Astrocyte (in vitro differentiated cells and primary cell): ENCODE measurements at regions not wholly inside any gene's neighbourhood (a gene's known extent, or its start where the extent isn't known, plus 50 kb on each side); places are given as distances from the start of the nearest gene placed in this dataset.

Experiments used
- DNase-seq: peaks from one replicate; pipeline ENCODE4 v3.0.0-alpha.2; 2010; ENCODE audit warnings: low read depth
- FAIRE-seq: peaks from 2 replicates; lab custom pipeline; 2011; peaks lifted over from hg19 to GRCh38; lab: Jason Lieb, UNC
- H2AFZ ChIP-seq: 2 replicates; pipeline ENCODE4 v1.6.0; 2012; ENCODE audit warnings: low read depth, low read length, inconsistent platforms
- H3K27ac ChIP-seq: 2 replicates; pipeline ENCODE4 v1.5.1; 2011; ENCODE audit warnings: low read depth, low read length, inconsistent platforms
- H3K27me3 ChIP-seq: 2 replicates; pipeline ENCODE4 v1.6.0; 2011; ENCODE audit warnings: low read length, inconsistent platforms; ENCODE audit not compliant: insufficient read depth
- H3K36me3 ChIP-seq: 2 replicates; pipeline ENCODE4 v1.5.1; 2011; ENCODE audit warnings: low read length, inconsistent platforms; ENCODE audit not compliant: insufficient read depth
- H3K4me1 ChIP-seq: 2 replicates; pipeline ENCODE4 v1.5.1; 2011; ENCODE audit warnings: low read length, inconsistent platforms; ENCODE audit not compliant: insufficient read depth
- H3K4me2 ChIP-seq: 2 replicates; pipeline ENCODE4 v1.6.0; 2012; ENCODE audit warnings: low read length, inconsistent platforms
- H3K4me3 ChIP-seq: 2 replicates; pipeline ENCODE4 v1.5.1; 2011; ENCODE audit warnings: low read depth, mild to moderate bottlenecking, low read length, inconsistent platforms; ENCODE audit not compliant: insufficient read depth
- H3K79me2 ChIP-seq: 2 replicates; pipeline ENCODE4 v1.6.0; 2012; ENCODE audit warnings: mild to moderate bottlenecking, low read length, inconsistent platforms; ENCODE audit not compliant: insufficient read depth
- H3K9ac ChIP-seq: 2 replicates; pipeline ENCODE4 v1.6.0; 2012; ENCODE audit warnings: mild to moderate bottlenecking, low read length, inconsistent platforms
- H3K9me3 ChIP-seq: 2 replicates; pipeline ENCODE4 v1.5.1; 2012; ENCODE audit warnings: low read depth, mild to moderate bottlenecking, low read length, inconsistent platforms; ENCODE audit not compliant: insufficient read depth
- H4K20me1 ChIP-seq: 2 replicates; pipeline ENCODE4 v1.6.0; 2012; ENCODE audit warnings: low read length, inconsistent platforms; ENCODE audit not compliant: insufficient read depth
- H3K27ac Mint-ChIP-seq: one replicate; pipeline ENCODE4 v1.8.0; 2021; ENCODE audit warnings: mild to moderate bottlenecking, mixed read lengths; ENCODE audit not compliant: unreplicated experiment
- H3K27me3 Mint-ChIP-seq: one replicate; pipeline ENCODE4 v1.8.0; 2021; ENCODE audit warnings: low read depth, mixed read lengths; ENCODE audit not compliant: unreplicated experiment
- H3K36me3 Mint-ChIP-seq: one replicate; pipeline ENCODE4 v1.8.0; 2021; ENCODE audit warnings: low read depth, mixed read lengths; ENCODE audit not compliant: unreplicated experiment
- H3K4me1 Mint-ChIP-seq: one replicate; pipeline ENCODE4 v1.8.0; 2021; ENCODE audit warnings: low read depth, mixed read lengths; ENCODE audit not compliant: unreplicated experiment
- H3K4me3 Mint-ChIP-seq: one replicate; pipeline ENCODE4 v1.8.0; 2021; ENCODE audit warnings: mild to moderate bottlenecking, moderate library complexity, mixed read lengths; ENCODE audit not compliant: unreplicated experiment
- H3K9me3 Mint-ChIP-seq: one replicate; pipeline ENCODE4 v1.8.0; 2021; ENCODE audit warnings: mild to moderate bottlenecking, mixed read lengths; ENCODE audit not compliant: unreplicated experiment
- CTCF ChIP-seq: IDR thresholded peaks from 2 replicates; pipeline ENCODE4 v1.5.1; 2011; ENCODE audit warnings: low read depth, mild to moderate bottlenecking, inconsistent platforms, low read length, moderate library complexity; ENCODE audit not compliant: insufficient read depth
- EZH2 ChIP-seq: IDR thresholded peaks from 2 replicates; pipeline ENCODE4 v1.6.1; 2012; ENCODE audit warnings: mild to moderate bottlenecking, low read length, inconsistent platforms; ENCODE audit not compliant: insufficient read depth

GRCh38 chr7:41038211-41038610 is 664.7 kb downstream of the INHBA start:
- no peaks in the 10 kb centered on the region for H4K20me1 ChIP-seq
- H2AFZ ChIP-seq: no peak overlapping the region
- Mint-ChIP-seq H3K4me3 (no peak overlapping the region), H3K36me3 (no peaks in the 10 kb centered on the region), H3K27ac (no peak overlapping the region), H3K27me3 (no peaks in the 10 kb centered on the region), H3K4me1 (peaks cover 23% of the 10 kb centered on the region), H3K9me3 (peaks cover 3% of the 10 kb centered on the region)
- no peak overlapping the region for H3K9ac ChIP-seq
- no peak for DNase-seq
- no peak overlapping the region for H3K4me3 ChIP-seq
- H3K4me2 ChIP-seq: no peak overlapping the region
- H3K4me1 ChIP-seq: peaks cover 3% of the 10 kb centered on the region
- H3K27me3 ChIP-seq: no peaks in the 10 kb centered on the region
- H3K36me3 ChIP-seq: no peaks in the 10 kb centered on the region
- H3K79me2 ChIP-seq: no peaks in the 10 kb centered on the region
- no peak for TF ChIP-seq CTCF
- no peak for TF ChIP-seq EZH2
- FAIRE-seq: no peak
- peaks cover 4% of the 10 kb centered on the region for H3K9me3 ChIP-seq
- H3K27ac ChIP-seq: no peak overlapping the region

GRCh38 chr7:41037691-41038090 is 665.2 kb downstream of the INHBA start:
- Mint-ChIP-seq H3K4me1 (peaks cover 27% of the 10 kb centered on the region), H3K27ac (no peak overlapping the region), H3K36me3 (no peaks in the 10 kb centered on the region), H3K4me3 (no peak overlapping the region), H3K27me3 (no peaks in the 10 kb centered on the region), H3K9me3 (peaks cover 5% of the 10 kb centered on the region)
- no peaks in the 10 kb centered on the region for H4K20me1 ChIP-seq
- H3K27me3 ChIP-seq: no peaks in the 10 kb centered on the region
- FAIRE-seq: no peak
- H3K9me3 ChIP-seq: no peaks in the 10 kb centered on the region
- peaks cover 3% of the 10 kb centered on the region for H3K4me1 ChIP-seq
- TF ChIP-seq CTCF: no peak
- TF ChIP-seq EZH2: no peak
- no peak for DNase-seq
- no peak overlapping the region for H3K9ac ChIP-seq
- no peaks in the 10 kb centered on the region for H3K79me2 ChIP-seq
- H2AFZ ChIP-seq: no peak overlapping the region
- no peaks in the 10 kb centered on the region for H3K36me3 ChIP-seq
- no peak overlapping the region for H3K4me2 ChIP-seq
- H3K4me3 ChIP-seq: no peak overlapping the region
- no peak overlapping the region for H3K27ac ChIP-seq

GRCh38 chr7:41035794-41036193 is 667.1 kb downstream of the INHBA start:
- Histone ChIP-seq H3K27me3 (no peaks in the 10 kb centered on the region), H3K36me3 (no peaks in the 10 kb centered on the region), H3K79me2 (no peaks in the 10 kb centered on the region), H3K4me2 (no peak overlapping the region), H3K9ac (no peak overlapping the region), H4K20me1 (no peaks in the 10 kb centered on the region), H3K9me3 (no peaks in the 10 kb centered on the region), H3K4me1 (peaks cover 7% of the 10 kb centered on the region), H2AFZ (no peak overlapping the region), H3K27ac (no peak overlapping the region), H3K4me3 (no peak overlapping the region)
- H3K27me3 Mint-ChIP-seq: no peaks in the 10 kb centered on the region
- H3K36me3 Mint-ChIP-seq: no peaks in the 10 kb centered on the region
- DNase-seq: no peak
- peaks cover 5% of the 10 kb centered on the region for H3K9me3 Mint-ChIP-seq
- peaks cover 33% of the 10 kb centered on the region for H3K4me1 Mint-ChIP-seq
- FAIRE-seq: no peak
- no peak for TF ChIP-seq CTCF
- TF ChIP-seq EZH2: no peak
- no peak overlapping the region for H3K27ac Mint-ChIP-seq
- no peak overlapping the region for H3K4me3 Mint-ChIP-seq
